Activated CD4-positive, alpha-beta T cell treated with anti-CD3 and anti-CD28 coated beads, Interleukin-2, amount 50 U/mL, for 24 hours (primary cell): ENCODE measurements at regions not wholly inside any gene's neighbourhood (a gene's known extent, or its start where the extent isn't known, plus 50 kb on each side); places are given as distances from the start of the nearest gene placed in this dataset.

Source experiments
- DNase-seq, 2 donors: peaks; one replicate each; pipeline ENCODE4 v3.0.0-alpha.2; 2020; ENCODE audit warnings: low read depth in 1 of 2, low spot score in 1 of 2

DNA sequence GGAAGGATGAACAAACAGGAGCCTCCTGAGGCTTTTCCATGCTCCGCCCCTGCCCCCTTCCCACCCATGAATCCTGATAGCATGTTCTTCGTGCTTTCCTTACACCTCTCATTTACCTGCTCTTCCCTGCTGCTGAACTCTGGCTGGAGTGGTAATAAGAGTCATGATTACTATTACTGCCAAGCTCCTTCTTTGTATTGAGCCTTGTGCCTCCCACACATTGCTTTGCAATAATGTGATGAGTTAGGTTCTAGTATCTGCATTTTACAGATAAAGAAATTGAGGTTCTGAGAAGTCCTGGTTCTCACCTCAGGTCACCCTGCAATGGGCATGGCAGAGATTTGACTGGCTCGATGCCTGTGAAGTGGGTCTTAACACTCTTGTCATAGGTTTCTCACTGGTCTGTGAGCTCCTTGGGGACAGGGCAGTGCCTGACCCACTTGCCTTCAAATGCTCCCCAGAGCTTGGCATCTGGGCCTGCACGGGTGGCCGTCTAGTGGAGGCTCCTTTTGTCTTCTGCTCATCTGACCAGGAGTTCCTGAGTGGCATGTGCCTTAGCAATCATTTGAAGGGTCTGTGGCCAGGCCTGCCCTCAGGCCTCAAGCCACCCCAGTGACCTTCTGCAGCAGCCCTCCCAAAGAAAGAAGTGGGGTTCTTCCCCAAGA is 309.2 kb upstream of the ZMIZ1 start:
- no peak for DNase-seq

DNA sequence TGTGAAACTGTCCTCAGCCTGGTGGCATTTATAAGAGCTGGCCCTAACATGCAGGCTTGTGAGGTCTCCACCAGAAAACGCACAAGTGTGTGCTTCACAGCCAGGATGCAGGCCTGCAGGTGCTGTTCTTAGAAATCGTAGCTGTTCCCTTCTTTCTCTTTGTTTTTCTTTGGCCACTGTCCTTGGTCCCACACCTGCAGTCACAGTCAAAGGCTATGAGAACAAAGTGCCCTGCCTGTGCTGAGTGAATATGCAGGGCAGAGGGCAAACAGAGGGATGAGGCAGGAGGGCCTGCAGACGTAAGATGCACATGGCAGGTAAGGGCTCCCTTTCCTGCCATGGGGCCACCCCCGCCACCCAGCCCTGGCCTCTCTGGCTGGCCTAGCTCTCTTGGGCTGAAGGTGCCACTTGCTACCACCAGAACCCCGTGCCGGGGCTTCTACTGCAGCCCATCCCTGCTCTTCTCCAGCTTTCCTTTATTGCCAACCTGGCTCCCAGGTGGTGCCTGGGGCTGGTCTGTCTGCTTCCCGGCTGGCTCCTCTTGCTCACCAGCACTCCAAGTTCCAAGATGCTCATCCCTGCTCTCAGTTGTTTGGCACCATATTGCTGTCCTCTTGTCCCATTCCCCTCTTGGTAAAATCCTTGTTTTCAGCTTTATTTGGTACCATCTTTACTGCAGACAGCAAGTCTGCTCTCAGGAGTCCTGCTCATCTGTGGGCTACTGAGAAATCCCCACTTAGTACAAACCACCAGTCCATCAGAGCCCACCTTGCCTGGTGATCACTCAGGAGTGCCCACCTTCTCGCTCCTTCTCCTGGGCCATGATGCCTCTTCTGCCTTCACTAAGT is 308.1 kb upstream of the ZMIZ1 start:
- DNase-seq, result no peak

DNA sequence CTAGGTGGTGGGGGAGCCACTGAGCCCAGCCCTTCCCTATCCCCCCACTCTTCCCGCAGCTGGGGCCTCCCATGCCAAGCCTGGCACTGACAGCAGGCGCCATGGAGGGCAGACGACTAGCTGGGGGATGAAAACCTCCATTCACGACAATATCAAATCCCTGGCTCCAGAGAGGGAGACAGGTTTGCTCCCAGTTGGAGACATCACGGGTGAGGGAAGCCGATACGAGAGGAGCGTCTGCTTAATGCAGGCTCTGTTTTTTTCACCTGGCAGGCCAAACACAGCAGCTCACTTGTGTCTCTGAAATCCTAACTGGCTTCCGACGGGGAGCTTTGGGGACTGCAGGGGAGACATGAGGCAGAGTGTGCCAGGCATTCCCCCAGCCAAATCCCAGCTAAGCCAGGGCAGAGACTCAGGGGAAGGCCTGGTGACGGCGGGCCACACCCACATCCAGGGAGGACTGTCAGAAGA is 307.4 kb upstream of the ZMIZ1 start:
- DNase-seq, result no peak

DNA sequence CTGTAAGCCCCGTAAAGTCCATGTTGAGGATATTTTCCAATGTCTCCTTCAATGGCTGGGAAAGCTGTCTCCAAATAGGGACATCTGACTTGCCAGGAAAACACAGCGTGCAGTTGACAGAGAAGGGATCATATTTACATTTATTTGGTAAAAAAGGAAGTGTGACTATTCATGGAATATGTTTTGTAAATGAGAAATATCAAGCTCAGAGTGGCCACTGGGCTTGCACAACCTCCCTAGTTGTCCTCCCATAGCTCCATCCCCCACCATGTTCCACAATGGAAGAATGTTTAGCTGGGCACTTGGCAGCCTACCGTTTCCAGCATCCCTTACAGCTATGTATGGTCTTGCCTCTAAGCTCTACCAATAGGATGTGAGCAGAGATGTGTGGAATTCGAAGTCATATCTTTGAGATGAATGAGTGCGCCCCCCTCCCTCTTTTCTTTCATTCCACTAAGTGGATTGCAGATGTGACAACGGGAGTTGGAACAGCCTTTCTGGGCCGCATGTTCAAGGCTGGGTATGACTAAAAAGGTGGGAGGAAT is 306.6 kb upstream of the ZMIZ1 start:
- no peak for DNase-seq

DNA sequence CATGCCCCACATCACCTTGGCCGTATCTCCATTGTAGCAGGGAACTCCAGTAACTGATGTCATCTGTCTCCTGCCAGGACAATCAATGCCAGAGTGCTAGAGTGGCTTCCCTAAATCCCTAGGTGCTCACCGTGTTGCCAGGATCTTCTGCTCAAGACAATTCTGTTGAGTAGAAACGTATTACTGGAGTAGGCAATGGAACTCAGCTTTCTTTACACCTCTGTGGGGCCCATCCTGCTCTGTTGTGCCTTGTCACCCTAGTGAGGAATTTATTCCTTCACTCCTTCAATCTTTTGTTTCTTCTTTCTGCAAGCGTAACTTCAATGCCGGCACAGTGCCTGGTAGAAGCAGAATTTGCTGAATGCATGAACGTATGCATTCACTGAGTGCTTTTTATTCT is 305.5 kb upstream of the ZMIZ1 start:
- no peak for DNase-seq

DNA sequence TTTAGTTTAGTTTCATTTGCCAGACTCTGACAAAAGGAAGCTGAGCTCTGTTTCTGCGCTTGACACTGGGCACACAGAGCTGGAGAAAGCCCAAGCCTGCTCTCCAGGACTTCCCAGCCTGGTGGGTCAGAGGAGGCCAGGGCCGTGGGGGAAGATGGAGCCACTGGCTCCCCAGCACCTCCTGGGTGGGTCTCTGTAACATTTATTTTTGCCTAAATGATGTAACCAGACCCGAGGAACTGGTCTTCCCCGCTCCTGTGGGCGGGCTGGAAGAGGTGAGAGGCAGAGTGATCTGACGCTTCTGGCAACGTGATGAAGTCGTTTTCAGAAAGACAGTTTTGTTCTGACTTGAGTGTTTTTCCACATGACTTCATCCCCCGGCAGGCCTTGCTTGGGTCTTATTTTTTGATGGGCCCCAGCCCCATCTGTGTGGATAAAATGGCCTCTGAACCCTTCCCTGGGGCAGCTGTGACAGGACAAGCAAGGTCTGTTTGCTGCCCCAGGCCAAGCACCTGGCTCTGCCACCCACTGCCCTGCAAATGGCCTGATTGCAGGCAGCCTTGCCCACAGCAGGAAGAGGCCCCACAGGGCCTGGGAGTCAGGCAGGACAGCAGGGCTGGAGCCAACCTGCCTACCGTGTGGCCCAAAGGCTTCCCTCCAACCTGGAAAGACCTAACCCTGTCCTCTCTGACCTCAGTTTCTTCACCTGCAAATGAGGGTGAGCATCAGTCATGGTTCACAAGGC is 304.9 kb upstream of the ZMIZ1 start:
- DNase-seq, result no peak

DNA sequence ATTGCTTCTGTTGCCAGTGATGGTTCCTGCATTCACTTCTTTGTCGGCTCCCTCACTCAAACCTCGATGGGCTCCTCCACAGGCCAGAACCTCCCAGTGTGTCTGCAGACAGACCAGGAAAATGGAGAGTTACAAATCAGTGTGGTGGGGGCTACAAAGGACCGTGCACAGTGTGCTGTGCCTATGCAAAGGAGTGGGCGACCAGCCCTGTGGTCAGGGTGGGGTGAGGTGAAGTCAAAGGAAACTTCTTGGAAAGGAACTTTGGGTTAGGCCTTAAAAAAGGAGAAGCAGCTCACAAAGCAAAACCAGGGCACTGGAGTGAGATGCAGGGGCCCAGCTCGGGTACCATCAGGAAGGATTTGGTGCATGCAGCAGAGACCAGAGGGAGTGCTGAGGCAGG is 304.3 kb upstream of the ZMIZ1 start:
- no peak for DNase-seq

DNA sequence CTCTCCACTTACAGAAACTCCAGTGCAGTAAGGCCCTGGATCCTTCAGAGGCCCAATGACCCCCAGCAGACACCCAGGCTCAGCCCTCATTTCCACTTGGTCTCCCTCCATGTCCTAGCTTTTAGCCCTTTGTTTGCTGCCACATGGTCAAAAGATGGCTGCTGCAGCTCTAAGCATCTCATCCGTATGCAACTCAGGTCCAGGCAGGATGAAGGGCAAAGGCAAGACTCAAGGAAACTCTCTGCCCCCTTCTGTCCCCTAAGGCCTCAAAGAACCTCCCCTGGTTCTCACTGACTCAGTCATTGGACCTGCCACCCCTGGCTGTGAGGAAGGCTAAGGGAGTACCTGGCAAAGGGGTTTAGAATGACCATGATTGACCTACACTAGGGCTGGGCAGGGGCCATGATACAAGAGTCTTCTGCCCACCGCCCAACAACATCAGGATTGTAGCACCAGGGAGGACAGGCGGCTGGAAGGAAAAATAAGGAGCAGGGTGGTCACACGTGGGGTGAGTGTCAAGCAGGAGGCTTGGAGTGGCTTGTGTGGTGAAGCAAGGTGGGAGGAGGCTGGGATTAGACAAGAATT is 303.8 kb upstream of the ZMIZ1 start:
- no peak for DNase-seq

DNA sequence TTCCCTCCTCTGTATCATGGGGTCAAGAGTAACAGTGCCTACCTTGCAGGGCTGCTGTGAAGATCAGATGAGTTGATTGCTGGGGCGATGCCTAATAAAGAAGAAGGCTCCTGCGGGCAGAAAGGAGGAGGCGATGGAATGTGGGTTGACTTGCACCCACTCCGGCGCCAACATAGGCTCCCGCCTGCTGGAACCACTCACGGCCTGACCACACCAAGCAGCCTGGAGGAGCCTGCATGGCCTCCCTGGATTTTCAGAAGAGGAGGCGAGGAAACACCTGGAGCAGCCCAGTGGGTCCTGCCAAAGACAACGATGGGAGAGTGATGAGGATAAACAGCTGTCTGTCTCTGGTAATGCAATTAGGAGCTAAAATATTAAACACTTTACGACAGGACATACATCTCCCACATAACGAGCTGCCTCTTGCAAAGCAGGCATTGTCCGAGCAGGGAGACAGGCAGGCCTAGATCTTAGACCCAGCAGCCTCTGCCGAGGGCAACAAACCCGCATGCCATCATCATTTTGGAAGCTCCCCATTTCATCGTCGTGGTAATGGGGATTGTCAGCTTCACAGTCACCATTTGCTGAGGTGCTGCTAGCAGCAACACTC is 302.9 kb upstream of the ZMIZ1 start:
- no peak for DNase-seq

DNA sequence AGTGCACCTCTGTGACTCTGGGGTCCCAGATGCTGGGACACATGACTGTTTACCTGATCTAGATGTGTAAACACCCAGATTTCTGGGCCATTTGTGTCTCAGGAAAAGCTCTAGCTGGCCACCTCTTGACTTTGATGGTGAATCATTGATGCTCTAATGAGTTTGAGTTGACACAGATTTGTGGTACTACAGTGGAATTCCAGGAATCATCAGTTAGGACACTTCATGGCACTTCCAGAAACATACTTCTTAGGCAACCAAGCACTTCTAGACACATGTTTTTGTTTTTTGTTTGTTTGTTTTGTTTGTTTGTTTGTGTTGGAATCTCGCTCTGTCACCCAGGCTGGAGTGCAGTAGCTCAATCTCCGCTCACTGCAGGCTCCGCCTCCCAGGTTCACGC is 302.2 kb upstream of the ZMIZ1 start:
- no peak for DNase-seq

DNA sequence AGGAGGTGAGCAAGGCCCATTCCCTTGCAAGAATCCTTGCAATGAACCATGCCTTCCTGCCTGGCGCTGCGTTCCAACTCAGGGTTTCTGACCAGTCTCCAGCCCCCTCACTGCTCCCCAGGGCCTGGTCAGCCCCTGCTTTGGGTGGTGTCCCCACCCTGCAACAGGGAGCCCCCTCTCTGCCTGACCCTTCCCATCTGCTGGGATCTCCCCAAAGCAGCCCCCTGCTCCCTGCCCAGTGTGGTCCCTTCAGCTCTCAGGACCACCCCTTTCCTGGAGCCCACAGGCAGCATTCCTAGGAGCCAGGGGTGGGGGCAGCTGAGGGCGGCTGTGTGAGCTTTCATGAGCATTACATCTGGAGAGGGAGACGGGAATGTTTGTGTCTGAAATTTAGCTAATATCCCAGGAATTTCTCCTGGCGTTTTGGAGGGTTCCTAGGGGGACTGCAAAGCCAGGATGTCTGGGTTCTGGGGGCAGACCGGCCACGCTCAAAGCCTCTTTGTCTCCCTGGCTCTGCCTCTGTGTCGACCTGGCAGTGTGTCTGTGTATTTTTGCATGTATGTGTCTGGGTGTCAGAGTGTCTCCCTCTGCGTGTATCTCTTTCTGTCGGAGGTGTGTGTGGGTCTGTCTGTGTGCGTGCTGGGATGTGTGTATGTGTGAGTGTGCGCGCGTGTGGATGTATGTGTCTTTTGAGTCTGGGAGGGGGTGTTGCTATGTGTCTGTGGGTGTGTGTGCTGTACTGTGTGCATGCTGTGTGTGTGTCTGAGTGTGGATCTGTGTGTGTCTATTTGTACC is 300.5 kb upstream of the ZMIZ1 start:
- DNase-seq, result no peak

DNA sequence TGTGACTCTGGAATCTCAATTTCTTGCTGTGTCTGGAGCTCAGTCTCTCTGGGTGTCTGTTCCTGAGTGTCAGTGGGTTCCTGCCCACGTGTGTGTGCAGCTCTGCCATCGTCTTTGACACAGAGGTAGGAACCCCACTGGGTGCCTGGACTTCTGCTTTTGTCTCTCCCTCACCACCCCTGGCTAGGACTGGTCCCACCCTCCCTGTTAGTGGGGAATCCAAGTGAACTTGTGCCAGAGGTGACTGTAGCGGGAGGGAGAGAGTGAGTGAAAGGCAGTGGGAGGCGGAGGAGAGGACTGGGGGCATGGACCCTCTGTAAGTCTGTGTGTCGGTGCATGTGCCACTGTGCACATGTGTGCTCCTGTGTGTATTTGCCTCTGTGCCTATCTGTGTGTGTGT is 299.9 kb upstream of the ZMIZ1 start:
- DNase-seq, result no peak

DNA sequence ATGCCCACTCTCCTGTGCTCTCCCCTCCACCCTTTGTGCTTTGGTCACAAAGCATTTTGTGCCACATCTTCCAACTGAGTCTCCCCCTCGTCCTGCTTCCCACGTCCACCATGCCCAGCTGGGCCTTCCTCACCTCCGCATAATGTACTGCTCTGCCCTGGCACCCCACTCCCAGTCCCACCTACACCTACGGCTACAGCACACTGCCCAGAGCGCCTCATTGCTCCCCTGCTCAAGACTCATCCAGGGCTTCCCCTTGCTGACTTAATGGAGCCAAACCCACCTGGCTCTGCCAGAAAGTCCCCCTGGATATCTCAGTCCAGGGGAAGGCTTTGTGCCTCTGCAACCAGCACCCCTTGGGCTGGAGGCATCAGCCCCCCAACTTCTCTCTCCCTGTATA is 299.2 kb upstream of the ZMIZ1 start:
- DNase-seq, result no peak

DNA sequence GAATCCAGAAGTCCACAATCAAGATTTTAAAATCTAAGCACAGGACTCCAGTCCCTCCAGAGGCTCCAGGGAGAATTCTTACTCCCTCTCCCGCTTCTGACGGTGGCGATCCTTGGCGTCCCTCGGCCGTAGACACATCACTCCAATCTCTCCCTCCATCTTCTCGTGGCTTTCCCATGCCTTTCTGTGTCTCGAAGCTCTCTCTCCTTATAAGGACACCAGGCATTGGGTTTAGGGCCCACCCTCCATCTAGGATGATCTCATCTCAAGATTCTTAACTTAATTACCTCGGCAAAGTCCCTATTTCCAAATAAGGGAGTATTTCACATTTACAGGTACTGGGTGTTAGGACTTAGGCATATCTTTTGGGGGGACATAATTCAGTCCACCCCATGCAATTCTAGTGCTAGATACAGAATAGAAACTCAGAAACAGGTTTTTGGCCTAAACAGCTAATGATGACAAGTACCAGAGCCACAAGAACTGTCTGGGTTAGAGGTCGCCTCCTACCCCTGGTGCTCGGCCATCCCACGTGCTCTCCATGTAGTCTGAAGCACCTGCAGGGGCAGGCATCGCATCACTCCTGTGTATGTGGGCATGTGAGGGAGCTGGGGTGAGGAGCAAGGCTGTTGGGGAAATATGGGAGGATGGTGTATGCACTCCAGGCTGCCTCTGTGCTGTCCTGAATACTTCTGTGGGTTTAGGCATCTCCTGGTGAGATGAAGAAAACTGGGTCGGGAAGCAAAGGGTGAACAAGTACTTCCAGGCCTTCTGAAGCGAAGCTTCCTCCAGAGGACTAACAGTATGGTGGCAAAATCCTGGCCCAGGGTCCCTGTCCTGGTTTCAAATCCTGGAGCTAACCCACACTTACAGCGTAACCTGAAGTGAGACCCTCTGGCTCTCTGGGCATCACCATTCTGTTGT is 298.3 kb upstream of the ZMIZ1 start:
- no peak for DNase-seq

DNA sequence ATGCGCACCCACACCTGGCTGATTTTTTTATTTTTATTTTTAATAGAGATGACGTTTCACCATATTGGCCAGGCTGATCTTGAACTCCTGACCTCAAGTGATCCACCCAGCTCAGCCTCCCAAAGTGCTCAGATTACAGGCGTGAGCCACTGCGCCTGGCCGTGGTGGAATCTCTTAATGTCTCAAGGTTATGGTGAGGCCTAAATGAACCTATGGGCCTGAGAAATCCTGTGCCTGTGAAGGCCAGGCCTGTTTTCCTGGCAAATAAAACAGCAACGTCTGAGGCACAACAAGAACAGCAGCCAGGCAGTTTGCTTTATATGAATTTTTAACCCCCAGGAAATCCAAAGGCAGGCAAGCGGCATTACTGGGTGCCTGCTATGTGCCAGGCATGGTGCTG is 297.5 kb upstream of the ZMIZ1 start:
- DNase-seq, result no peak

DNA sequence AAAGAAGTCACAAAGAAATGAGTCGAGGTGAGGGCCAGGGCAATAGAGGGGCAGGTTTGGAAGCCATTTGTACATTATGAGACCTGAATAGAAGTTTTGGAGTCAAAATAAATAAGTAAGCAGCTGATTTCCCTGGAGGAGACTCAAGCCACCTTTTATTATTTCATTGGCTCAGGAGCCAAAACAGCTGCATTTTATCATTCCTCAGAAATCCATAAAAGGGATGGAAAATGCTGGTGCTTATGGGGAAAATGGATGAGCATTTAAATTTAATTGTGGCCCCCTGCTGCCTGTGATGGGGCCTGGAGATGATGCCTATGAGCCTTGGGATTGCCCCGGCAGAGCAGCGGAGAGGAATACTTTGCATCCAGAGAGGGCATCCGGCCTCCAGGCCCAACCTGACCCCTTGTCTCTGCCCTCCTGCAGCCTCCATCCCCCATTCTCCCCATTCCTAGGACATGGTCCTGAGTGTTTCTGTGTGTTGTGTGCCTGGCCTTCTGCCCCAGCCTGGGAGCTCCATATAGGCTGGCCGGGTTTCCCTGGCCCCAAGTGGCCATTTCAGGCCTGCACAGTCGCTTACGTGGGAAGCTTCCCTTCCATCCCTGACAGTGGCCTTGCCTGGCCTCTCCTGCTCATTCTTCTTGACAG is 296.8 kb upstream of the ZMIZ1 start:
- DNase-seq, result no peak

DNA sequence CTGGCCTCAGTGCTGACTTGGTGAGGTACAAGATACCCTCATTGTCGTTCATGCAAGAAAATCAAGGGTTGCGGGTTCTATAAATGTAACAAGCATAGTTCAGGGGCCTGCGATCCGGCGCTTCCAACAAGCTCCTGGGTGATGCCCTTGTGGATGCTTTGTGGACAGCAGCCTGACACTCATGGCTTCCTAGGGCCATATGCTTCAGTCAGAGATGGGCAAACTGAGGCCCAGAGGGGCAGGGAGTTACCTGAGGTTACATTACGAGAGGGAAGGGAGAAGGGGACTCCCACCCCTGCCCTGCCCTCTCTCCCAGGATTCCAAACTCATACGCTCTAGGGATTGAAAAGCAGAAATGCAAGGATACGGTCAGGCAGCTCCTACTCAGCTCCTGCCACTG is 296.3 kb upstream of the ZMIZ1 start:
- DNase-seq, result no peak

DNA sequence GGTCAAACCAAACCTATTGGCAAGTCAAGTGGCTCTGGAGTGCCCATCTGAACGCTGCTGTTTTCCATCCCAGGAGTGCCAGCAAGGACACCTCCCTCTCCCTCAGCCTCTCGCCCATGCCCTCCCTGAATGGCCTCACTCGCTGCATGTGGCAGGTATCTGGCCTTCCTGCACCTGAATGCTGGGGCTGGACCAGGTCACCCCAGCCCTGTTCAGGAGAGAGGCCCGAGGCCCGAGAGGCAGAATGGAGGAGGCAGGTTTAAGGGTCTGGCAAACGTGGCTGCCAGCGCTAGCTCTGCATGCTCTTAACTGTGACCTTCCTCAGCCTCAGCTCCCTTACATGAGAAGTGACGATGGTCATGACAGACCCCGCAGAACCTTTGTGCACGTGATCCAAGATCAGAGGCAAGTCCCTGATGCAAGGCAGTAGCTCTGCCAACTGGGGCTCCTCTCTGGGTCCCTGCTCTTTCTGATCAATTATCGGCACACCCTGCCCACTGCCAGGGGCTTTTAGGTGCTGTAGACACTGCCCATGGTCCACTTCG is 295.7 kb upstream of the ZMIZ1 start:
- DNase-seq, result no peak
